ENCODE measurements at regions not wholly inside any gene's neighbourhood (a gene's known extent, or its start where the extent isn't known, plus 50 kb on each side); places are given as distances from the start of the nearest gene placed in this dataset.
"Not testable (repeated sequence)": the region's sequence is repeated elsewhere in the genome, so short reads cannot be mapped to it uniquely, and the experiment has no call there.

- DNase-seq (ENCODE audit: low spot score) = no peak
These were observed 188.9 kb upstream of the TNC start for GRCh38 chr9:115306865-115307264.

- no peak for DNase-seq (ENCODE audit: low spot score)
These were observed 195.6 kb upstream of the TNC start for GRCh38 chr9:115313545-115313944.

GRCh38 chr9:115326461-115326860, 208.5 kb upstream of the TNC start:
- DNase-seq (ENCODE audit: low spot score) = no peak

GRCh38 chr9:115327436-115328122, 209.6 kb upstream of the TNC start:
- DNase-seq (ENCODE audit: low spot score) = no peak

GRCh38 chr9:115328228-115328627, 210.3 kb upstream of the TNC start:
- no peak for DNase-seq (ENCODE audit: low spot score)

- DNase-seq (ENCODE audit: low spot score) = no peak
These were observed 210.7 kb upstream of the TNC start for GRCh38 chr9:115328677-115329076.

- no peak for DNase-seq (ENCODE audit: low spot score)
These were observed 215.5 kb upstream of the TNC start for GRCh38 chr9:115333277-115334070.

- DNase-seq (ENCODE audit: low spot score) = no peak
These were observed 217.5 kb upstream of the TNC start for GRCh38 chr9:115335439-115335838.

GRCh38 chr9:115340314-115340713, 222.4 kb upstream of the TNC start:
- DNase-seq (ENCODE audit: low spot score) = no peak

- DNase-seq (ENCODE audit: low spot score) = no peak
These were observed 223.5 kb upstream of the TNC start for GRCh38 chr9:115341426-115341825.

GRCh38 chr9:115347776-115348175, 229.8 kb upstream of the TNC start:
- not testable (repeated sequence) for DNase-seq (ENCODE audit: low spot score)

- DNase-seq (ENCODE audit: low spot score) = not testable (repeated sequence)
These were observed 231.0 kb upstream of the TNC start for GRCh38 chr9:115348936-115349335.

GRCh38 chr9:115349542-115349941, 231.6 kb upstream of the TNC start:
- DNase-seq (ENCODE audit: low spot score) = no peak

GRCh38 chr9:115350548-115350947, 232.6 kb upstream of the TNC start:
- no peak for DNase-seq (ENCODE audit: low spot score)

GRCh38 chr9:115353681-115354080, 235.7 kb upstream of the TNC start:
- no peak for DNase-seq (ENCODE audit: low spot score)

- no peak for DNase-seq (ENCODE audit: low spot score)
These were observed 239.9 kb upstream of the TNC start for GRCh38 chr9:115357821-115358220.

- DNase-seq (ENCODE audit: low spot score) = no peak
These were observed 241.2 kb upstream of the TNC start for GRCh38 chr9:115359017-115359780.

GRCh38 chr9:115360122-115360521, 242.2 kb upstream of the TNC start:
- no peak for DNase-seq (ENCODE audit: low spot score)

- no peak for DNase-seq (ENCODE audit: low spot score)
These were observed 244.1 kb upstream of the TNC start for GRCh38 chr9:115362101-115362500.

GRCh38 chr9:115362640-115363039, 244.7 kb upstream of the TNC start:
- DNase-seq (ENCODE audit: low spot score) = no peak

- DNase-seq (ENCODE audit: low spot score) = no peak
These were observed 247.0 kb upstream of the TNC start for GRCh38 chr9:115364991-115365390.

GRCh38 chr9:115367321-115367720, 249.4 kb upstream of the TNC start:
- no peak for DNase-seq (ENCODE audit: low spot score)

Measured in ecto neural progenitor cell (in vitro differentiated cells).